ENCODE measurements at regions not wholly inside any gene's neighbourhood (a gene's known extent, or its start where the extent isn't known, plus 50 kb on each side); places are given as distances from the start of the nearest gene placed in this dataset.
"Not testable (repeated sequence)": the region's sequence is repeated elsewhere in the genome, so short reads cannot be mapped to it uniquely, and the experiment has no call there.

DNA sequence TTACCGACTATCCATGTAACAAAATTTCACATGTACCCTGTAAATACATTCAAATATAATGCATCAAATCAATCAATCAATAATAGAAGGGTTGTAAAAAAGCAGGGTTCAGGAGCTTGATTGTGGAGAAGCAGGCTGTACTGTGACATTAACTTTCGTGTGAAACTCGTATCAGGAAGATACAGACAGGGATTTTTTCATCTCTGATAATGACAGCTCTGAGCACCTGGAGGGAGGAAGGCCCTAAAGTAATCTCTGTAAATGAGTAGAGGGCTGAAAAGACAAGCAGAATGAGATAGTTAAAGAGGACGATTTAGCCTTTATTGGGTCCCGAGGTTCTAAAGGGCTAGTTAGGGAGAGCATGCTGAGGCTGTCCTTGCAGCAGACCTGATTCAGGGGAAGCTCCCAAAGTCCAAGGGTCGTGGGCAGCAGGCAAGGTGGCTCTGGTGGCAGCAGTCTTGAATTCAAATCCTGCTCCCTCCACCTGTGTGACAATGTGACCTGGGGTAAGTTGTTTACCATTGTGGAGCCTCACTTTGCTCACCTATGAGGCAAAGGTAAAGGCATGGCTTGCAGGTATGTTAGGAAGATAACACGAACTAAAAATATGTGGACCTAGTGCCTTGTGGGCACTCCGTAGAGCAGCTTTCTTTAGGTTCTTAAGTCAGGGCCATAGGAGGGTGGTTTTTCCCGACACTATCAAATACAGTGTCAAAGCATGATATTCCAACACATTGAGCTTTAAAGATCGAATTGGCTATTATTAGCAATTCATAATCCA, 219.4 kb upstream of the MYLIP start:
- no peak for TF ChIP-seq CTCF (IDR thresholded peaks at IDR 0.05)
- Histone ChIP-seq H3K27me3 (ENCODE audit: control insufficient read depth, insufficient read depth, low read length) (no peaks in the 10 kb centered on the region), H3K9ac (no peak overlapping the region), H3K27ac (no peak overlapping the region), H3K4me2 (ENCODE audit: low read length) (no peak overlapping the region), H3K4me3 (ENCODE audit: low read depth, low read length) (no peak overlapping the region), H2AFZ (no peak overlapping the region), H3K9me3 (ENCODE audit: control insufficient read depth, low read length) (no peaks in the 10 kb centered on the region), H3K4me1 (no peaks in the 10 kb centered on the region), H3K79me2 (no peaks in the 10 kb centered on the region), H3K36me3 (ENCODE audit: control insufficient read depth, insufficient read depth, low read length) (no peaks in the 10 kb centered on the region)

DNA sequence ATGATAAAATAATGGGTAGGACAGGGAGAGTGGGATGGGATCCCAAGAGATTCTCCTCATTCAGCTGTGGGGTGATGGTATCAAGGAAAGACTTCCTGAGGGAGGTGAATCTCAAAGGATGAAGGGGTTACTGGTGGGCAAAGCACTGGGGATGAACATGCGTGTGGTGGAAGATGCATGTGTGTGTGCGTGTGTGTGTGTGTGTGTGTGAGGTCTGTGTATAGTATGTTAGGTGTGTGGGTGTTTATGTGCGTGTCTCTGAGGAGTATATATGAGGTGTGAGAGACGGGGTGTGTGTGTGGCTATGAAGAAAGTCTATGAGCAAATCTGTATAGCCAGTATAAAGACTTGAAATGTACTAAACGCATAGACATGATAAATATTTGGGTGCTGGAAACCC, 220.0 kb upstream of the MYLIP start:
- H3K4me3 ChIP-seq (ENCODE audit: low read depth, low read length), result no peak overlapping the region
- H3K79me2 ChIP-seq, result no peaks in the 10 kb centered on the region
- H3K9me3 ChIP-seq (ENCODE audit: control insufficient read depth, low read length), result no peaks in the 10 kb centered on the region
- no peaks in the 10 kb centered on the region for H3K36me3 ChIP-seq (ENCODE audit: control insufficient read depth, insufficient read depth, low read length)
- no peaks in the 10 kb centered on the region for H3K4me1 ChIP-seq
- no peak overlapping the region for H3K9ac ChIP-seq
- no peak overlapping the region for H3K4me2 ChIP-seq (ENCODE audit: low read length)
- no peak overlapping the region for H2AFZ ChIP-seq
- H3K27ac ChIP-seq, result no peak overlapping the region
- H3K27me3 ChIP-seq (ENCODE audit: control insufficient read depth, insufficient read depth, low read length), result no peaks in the 10 kb centered on the region
- TF ChIP-seq CTCF (IDR thresholded peaks at IDR 0.05), result no peak

DNA sequence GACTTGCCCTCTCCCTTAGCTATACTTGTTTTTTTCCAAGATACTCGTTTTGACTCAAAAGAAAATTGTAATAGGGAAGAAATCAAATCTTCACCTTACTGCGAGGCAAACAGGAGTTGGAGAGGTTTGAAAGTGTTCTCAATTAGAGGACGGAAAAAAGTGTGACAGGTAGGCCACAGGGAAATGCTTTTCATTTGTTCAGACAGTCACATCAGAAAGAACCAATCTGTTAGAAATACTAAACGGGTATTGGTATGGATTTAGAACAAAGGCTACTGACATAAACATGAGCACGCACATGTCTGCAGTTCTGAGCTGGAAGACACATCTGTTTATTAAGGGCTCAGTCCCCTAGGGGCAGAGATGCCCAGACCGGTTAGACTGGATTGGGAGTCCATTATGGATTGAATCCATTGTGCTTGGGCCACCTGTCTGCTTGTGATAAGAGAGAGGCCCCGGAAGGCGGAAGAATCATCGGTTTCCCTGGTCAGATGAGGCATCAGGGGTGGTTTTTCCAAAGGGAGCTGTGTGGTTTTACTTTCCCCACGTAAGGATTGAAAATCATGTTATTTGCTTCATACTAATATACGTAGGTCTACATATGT, 220.9 kb upstream of the MYLIP start:
- no peak overlapping the region for H2AFZ ChIP-seq
- H3K79me2 ChIP-seq, result no peaks in the 10 kb centered on the region
- TF ChIP-seq CTCF (IDR thresholded peaks at IDR 0.05), result no peak
- H3K4me2 ChIP-seq (ENCODE audit: low read length), result no peak overlapping the region
- no peaks in the 10 kb centered on the region for H3K4me1 ChIP-seq
- H3K36me3 ChIP-seq (ENCODE audit: control insufficient read depth, insufficient read depth, low read length), result no peaks in the 10 kb centered on the region
- no peaks in the 10 kb centered on the region for H3K9me3 ChIP-seq (ENCODE audit: control insufficient read depth, low read length)
- no peak overlapping the region for H3K9ac ChIP-seq
- H3K27ac ChIP-seq, result no peak overlapping the region
- H3K27me3 ChIP-seq (ENCODE audit: control insufficient read depth, insufficient read depth, low read length), result no peaks in the 10 kb centered on the region
- H3K4me3 ChIP-seq (ENCODE audit: low read depth, low read length), result no peak overlapping the region

GRCh38 chr6:15907220-15907913, 221.5 kb upstream of the MYLIP start:
- not testable (repeated sequence) for H3K79me2 ChIP-seq; H2AFZ ChIP-seq; H3K9me3 ChIP-seq (ENCODE audit: control insufficient read depth, low read length); H3K4me1 ChIP-seq; H3K27ac ChIP-seq; H3K4me3 ChIP-seq (ENCODE audit: low read depth, low read length); H3K36me3 ChIP-seq (ENCODE audit: control insufficient read depth, insufficient read depth, low read length); H3K9ac ChIP-seq; H3K27me3 ChIP-seq (ENCODE audit: control insufficient read depth, insufficient read depth, low read length); H3K4me2 ChIP-seq (ENCODE audit: low read length)

DNA sequence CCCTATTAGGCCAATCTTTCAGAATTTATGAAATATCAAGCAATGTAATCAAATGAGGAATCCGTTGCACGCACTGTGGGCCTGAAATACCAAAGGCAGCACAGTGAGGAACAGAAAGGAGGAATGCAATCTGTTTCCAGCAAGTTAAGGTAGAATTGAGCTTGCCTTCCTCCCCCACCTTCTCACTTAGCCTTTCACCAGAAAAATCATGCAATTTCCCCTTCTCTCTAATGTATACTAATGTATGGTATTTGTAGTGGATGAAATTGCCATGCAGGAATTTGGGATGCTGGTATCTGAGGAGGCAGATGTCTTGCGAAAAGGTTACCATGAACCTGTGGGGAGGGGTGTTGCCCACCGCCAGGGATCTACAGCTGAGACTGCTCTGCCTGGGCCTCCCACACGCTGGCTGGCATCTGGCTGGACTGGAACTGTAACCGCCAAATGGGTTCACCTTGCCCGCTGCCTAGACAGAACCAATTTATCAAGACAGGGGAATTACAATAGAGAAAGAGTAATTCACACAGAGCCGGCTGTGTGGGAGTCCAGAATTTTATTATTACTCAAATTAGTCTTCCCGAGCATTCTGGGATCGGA, 222.4 kb upstream of the MYLIP start:
- Histone ChIP-seq H3K27me3 (ENCODE audit: control insufficient read depth, insufficient read depth, low read length) (no peaks in the 10 kb centered on the region), H3K27ac (no peak overlapping the region), H3K79me2 (no peaks in the 10 kb centered on the region), H3K4me1 (no peaks in the 10 kb centered on the region), H3K4me2 (ENCODE audit: low read length) (no peak overlapping the region), H3K9ac (no peak overlapping the region), H3K36me3 (ENCODE audit: control insufficient read depth, insufficient read depth, low read length) (no peaks in the 10 kb centered on the region), H3K4me3 (ENCODE audit: low read depth, low read length) (no peak overlapping the region), H2AFZ (no peak overlapping the region), H3K9me3 (ENCODE audit: control insufficient read depth, low read length) (no peaks in the 10 kb centered on the region)
- no peak for TF ChIP-seq CTCF (IDR thresholded peaks at IDR 0.05)

All from parathyroid adenoma (tissue), 2 donors.